HG03575 (cell line): ENCODE measurements at regions not wholly inside any gene's neighbourhood (a gene's known extent, or its start where the extent isn't known, plus 50 kb on each side); places are given as distances from the start of the nearest gene placed in this dataset.
"Not testable (repeated sequence)": the region's sequence is repeated elsewhere in the genome, so short reads cannot be mapped to it uniquely, and the experiment has no call there.

Experiments used
- ATAC-seq: cut with Tn5 transposase; IDR thresholded peaks from one replicate; pipeline ENCODE4 v1.9.1; 2021; ENCODE audit not compliant: unreplicated experiment, insufficient number of reproducible peaks, low FRiP score; ENCODE audit errors: extremely low read depth

- ATAC-seq, result no peak
Observed at GRCh38 chr3:152564459-152564858, 270.5 kb upstream of the P2RY1 start.

GRCh38 chr3:152574461-152575079, 260.4 kb upstream of the P2RY1 start:
- ATAC-seq, result no peak

GRCh38 chr3:152578769-152579168, 256.2 kb upstream of the P2RY1 start:
- ATAC-seq, result no peak

GRCh38 chr3:152581951-152582350, 253.0 kb upstream of the P2RY1 start:
- no peak for ATAC-seq

GRCh38 chr3:152583963-152584362, 251.0 kb upstream of the P2RY1 start:
- no peak for ATAC-seq

- no peak for ATAC-seq
Observed at GRCh38 chr3:152586974-152587373, 248.0 kb upstream of the P2RY1 start.

GRCh38 chr3:152587861-152588260, 247.1 kb upstream of the P2RY1 start:
- no peak for ATAC-seq

GRCh38 chr3:152589644-152590043, 245.3 kb upstream of the P2RY1 start:
- ATAC-seq, result no peak

- ATAC-seq, result no peak
Observed at GRCh38 chr3:152591515-152591914, 243.4 kb upstream of the P2RY1 start.

GRCh38 chr3:152593242-152593641, 241.7 kb upstream of the P2RY1 start:
- ATAC-seq, result no peak

- ATAC-seq, result peak; percentile 98
Observed at GRCh38 chr3:152595975-152596821, 238.7 kb upstream of the P2RY1 start.

- not testable (repeated sequence) for ATAC-seq
Observed at GRCh38 chr3:152596832-152597231, 238.1 kb upstream of the P2RY1 start.

- no peak for ATAC-seq
Observed at GRCh38 chr3:152606146-152606545, 228.8 kb upstream of the P2RY1 start.

GRCh38 chr3:152607179-152607578, 227.8 kb upstream of the P2RY1 start:
- no peak for ATAC-seq

- no peak for ATAC-seq
Observed at GRCh38 chr3:152608696-152609594, 226.0 kb upstream of the P2RY1 start.

- ATAC-seq, result no peak
Observed at GRCh38 chr3:152609891-152610290, 225.0 kb upstream of the P2RY1 start.

- ATAC-seq, result no peak
Observed at GRCh38 chr3:152610622-152611021, 224.3 kb upstream of the P2RY1 start.

- ATAC-seq, result no peak
Observed at GRCh38 chr3:152611905-152612304, 223.0 kb upstream of the P2RY1 start.

GRCh38 chr3:152613851-152614250, 221.1 kb upstream of the P2RY1 start:
- no peak for ATAC-seq

- no peak for ATAC-seq
Observed at GRCh38 chr3:152615681-152616080, 219.2 kb upstream of the P2RY1 start.
